ENCODE measurements at regions not wholly inside any gene's neighbourhood (a gene's known extent, or its start where the extent isn't known, plus 50 kb on each side); places are given as distances from the start of the nearest gene placed in this dataset.

GRCh38 chr1:82718719-82719419 lies 918.1 kb downstream of the ADGRL2 start:
- Histone ChIP-seq H3K4me1 (no peaks in the 10 kb centered on the region), H3K27ac (no peak overlapping the region), H3K9me3 (peaks cover 4% of the 10 kb centered on the region), H3K4me3 (no peak overlapping the region), H3K27me3 (ENCODE audit: low read depth) (no peaks in the 10 kb centered on the region), H3K36me3 (no peaks in the 10 kb centered on the region)
- intact Hi-C loops (cut with DNase I): no loop called here
- DNase-seq: no peak
- no peak for ATAC-seq
- TF ChIP-seq CTCF (IDR thresholded peaks at IDR 0.05): no peak

GRCh38 chr1:82710091-82710490 lies 909.4 kb downstream of the ADGRL2 start:
- no peak for ATAC-seq
- no peak for TF ChIP-seq CTCF (IDR thresholded peaks at IDR 0.05)
- Histone ChIP-seq H3K27me3 (ENCODE audit: low read depth) (no peaks in the 10 kb centered on the region), H3K4me1 (no peaks in the 10 kb centered on the region), H3K36me3 (no peaks in the 10 kb centered on the region), H3K9me3 (no peaks in the 10 kb centered on the region), H3K27ac (no peak overlapping the region), H3K4me3 (no peak overlapping the region)
- intact Hi-C loops (cut with DNase I): no loop called here
- no peak for DNase-seq

GRCh38 chr1:82707681-82708080 lies 906.9 kb downstream of the ADGRL2 start:
- Histone ChIP-seq H3K9me3 (no peaks in the 10 kb centered on the region), H3K27me3 (ENCODE audit: low read depth) (no peaks in the 10 kb centered on the region), H3K4me1 (no peaks in the 10 kb centered on the region), H3K27ac (no peak overlapping the region), H3K36me3 (no peaks in the 10 kb centered on the region), H3K4me3 (no peak overlapping the region)
- intact Hi-C loops (cut with DNase I): no loop called here
- TF ChIP-seq CTCF (IDR thresholded peaks at IDR 0.05): no peak
- no peak for DNase-seq
- no peak for ATAC-seq

- no peak for DNase-seq
- no peak overlapping the region for H3K27ac ChIP-seq
- H3K4me3 ChIP-seq: no peak overlapping the region
- ATAC-seq: no peak
- no peaks in the 10 kb centered on the region for H3K36me3 ChIP-seq
- no peak for TF ChIP-seq CTCF (IDR thresholded peaks at IDR 0.05)
- H3K4me1 ChIP-seq: no peaks in the 10 kb centered on the region
- no peaks in the 10 kb centered on the region for H3K27me3 ChIP-seq (ENCODE audit: low read depth)
- H3K9me3 ChIP-seq: no peaks in the 10 kb centered on the region
- intact Hi-C loops (cut with DNase I): no loop called here
These were observed 906.0 kb downstream of the ADGRL2 start for GRCh38 chr1:82706741-82707140.

- no peaks in the 10 kb centered on the region for H3K36me3 ChIP-seq
- no peaks in the 10 kb centered on the region for H3K4me1 ChIP-seq
- no peaks in the 10 kb centered on the region for H3K27me3 ChIP-seq (ENCODE audit: low read depth)
- ATAC-seq: no peak
- no peaks in the 10 kb centered on the region for H3K9me3 ChIP-seq
- DNase-seq: no peak
- H3K27ac ChIP-seq: no peak overlapping the region
- no peak for TF ChIP-seq CTCF (IDR thresholded peaks at IDR 0.05)
- intact Hi-C loops (cut with DNase I): no loop called here
- H3K4me3 ChIP-seq: no peak overlapping the region
These were observed 904.2 kb downstream of the ADGRL2 start for GRCh38 chr1:82704966-82705365.
